Body of pancreas (tissue), 4 donors: ENCODE measurements at regions not wholly inside any gene's neighbourhood (a gene's known extent, or its start where the extent isn't known, plus 50 kb on each side); places are given as distances from the start of the nearest gene placed in this dataset.

ENCODE experiments used
- ATAC-seq: fragments of 150-250 bp; one replicate; pipeline ENCODE4 v1.9.1; 2016
- DNase-seq, 4 donors: peaks; one replicate each; pipeline ENCODE4 v3.0.0-alpha.2; 2019
- H3K27ac ChIP-seq, 4 donors: fragments of 200-600 bp; sonication (generic); 1 replicate in 3 of 4; 2 replicates in 1 of 4; pipeline versions ENCODE4 v1.5.1 to v1.6.1; 2016 to 2019; ENCODE audit warnings: mild to moderate bottlenecking in 1 of 4, mixed read lengths in 1 of 4, moderate library complexity in 1 of 4
- H3K27me3 ChIP-seq, 2 donors: fragments of 200-600 bp; sonication (generic); one replicate each; pipeline ENCODE4 v1.6.0; 2016; ENCODE audit warnings: mild to moderate bottlenecking in 1 of 2
- H3K36me3 ChIP-seq, 2 donors: fragments of 200-600 bp; sonication (generic); replicated peaks in 1 of 2; 2 replicates each; pipeline ENCODE4 v1.5.1; 2016; ENCODE audit warnings: low read depth in 2 of 2; ENCODE audit not compliant: insufficient read depth in 1 of 2
- H3K4me1 ChIP-seq: fragments of 200-600 bp; sonication (generic); one replicate; pipeline ENCODE4 v1.6.0; 2016
- H3K4me3 ChIP-seq, 2 donors: fragments of 200-600 bp; sonication (generic); 1 replicate in 1 of 2; 2 replicates in 1 of 2; pipeline ENCODE4 v1.5.1; 2016 to 2019
- H3K9me3 ChIP-seq, 3 donors: fragments of 200-600 bp; sonication (generic); 1 replicate in 2 of 3; 2 replicates in 1 of 3; pipeline ENCODE4 v1.5.1; 2016
- CTCF ChIP-seq, 7 experiments: fragments of 450-650 bp in 4 of 7; fragments of 200-600 bp in 3 of 7; sonication (generic) in 3 of 7; IDR thresholded peaks; one replicate each; pipeline ENCODE4 v1.5.1; 2016 to 2019; ENCODE audit warnings: antibody characterized with exemption in 7 of 7
- POLR2A ChIP-seq, 3 donors: fragments of 450-650 bp; IDR thresholded peaks; one replicate each; pipeline ENCODE4 v1.6.1; 2016; ENCODE audit warnings: antibody characterized with exemption in 3 of 3, mild to moderate bottlenecking in 2 of 3
- WGBS, 2 donors: methylation state at CpG; one replicate each; pipeline ENCODE4 v1.1.5; 2017; 5-methylcytosine and 5-hydroxymethylcytosine counted together
- intact Hi-C: fragments of 100-400 bp; cut with DNase I; formaldehyde crosslinking; loops from one replicate; pipeline ENCODE4 v1.15.1; 2023

- Histone ChIP-seq H3K4me1 (no peaks in the 10 kb centered on the region), H3K9me3 (no peaks in the 10 kb centered on the region), H3K27me3 (no peaks in the 10 kb centered on the region), H3K4me3 (no peak overlapping the region), H3K27ac (no peak overlapping the region), H3K36me3 (no peaks in the 10 kb centered on the region)
- DNase-seq, result peak in 2 of 4 donors; percentile 4
- no peak for ATAC-seq
- TF ChIP-seq POLR2A (IDR thresholded peaks at IDR 0.05), result no peak
- TF ChIP-seq CTCF (IDR thresholded peaks at IDR 0.05), result no peak
- WGBS, 2 donors, result 75 to 81% methylated on average over 14 of the region's 14 CpGs
- intact Hi-C loops, result no loop called here
These were observed 147.0 kb upstream of the FAM20C start for GRCh38 chr7:45106-46090.

- Histone ChIP-seq H3K4me3 (no peak overlapping the region), H3K9me3 (no peaks in the 10 kb centered on the region), H3K27ac (no peak overlapping the region), H3K4me1 (no peaks in the 10 kb centered on the region), H3K36me3 (no peaks in the 10 kb centered on the region), H3K27me3 (no peaks in the 10 kb centered on the region)
- WGBS, 2 donors, result 63 to 87% methylated on average over 9 to 11 of the region's 11 CpGs
- DNase-seq (peak in 2 of 4 donors; percentile 1), ATAC-seq (no peak)
- no peak for TF ChIP-seq CTCF (IDR thresholded peaks at IDR 0.05)
- no peak for TF ChIP-seq POLR2A (IDR thresholded peaks at IDR 0.05)
- intact Hi-C loops, result no loop called here
These were observed 146.1 kb upstream of the FAM20C start for GRCh38 chr7:46123-46829.

- Histone ChIP-seq H3K27ac (no peak overlapping the region), H3K4me1 (no peaks in the 10 kb centered on the region), H3K27me3 (no peaks in the 10 kb centered on the region), H3K36me3 (no peaks in the 10 kb centered on the region), H3K9me3 (no peaks in the 10 kb centered on the region), H3K4me3 (no peak overlapping the region)
- TF ChIP-seq CTCF (IDR thresholded peaks at IDR 0.05) (no peak), POLR2A (IDR thresholded peaks at IDR 0.05) (no peak)
- WGBS, 2 donors, result 85 to 98% methylated on average over 4 to 5 of the region's 5 CpGs
- no peak for ATAC-seq
- intact Hi-C loops, result no loop called here
- DNase-seq, result peak in 1 of 4 donors; percentile 4
These were observed 145.6 kb upstream of the FAM20C start for GRCh38 chr7:46830-47140.

GRCh38 chr7:51456-52068 lies 140.8 kb upstream of the FAM20C start:
- Histone ChIP-seq H3K4me1 (no peaks in the 10 kb centered on the region), H3K9me3 (no peaks in the 10 kb centered on the region), H3K27ac (no peak overlapping the region), H3K27me3 (no peaks in the 10 kb centered on the region), H3K36me3 (no peaks in the 10 kb centered on the region), H3K4me3 (no peak overlapping the region)
- 84 to 85% methylated on average over 11 of the region's 11 CpGs for WGBS, 2 donors
- peak in 1 of 4 donors; percentile 4 for DNase-seq
- no peak for ATAC-seq
- intact Hi-C loops, result no loop called here
- TF ChIP-seq CTCF (IDR thresholded peaks at IDR 0.05) (no peak), POLR2A (IDR thresholded peaks at IDR 0.05) (no peak)
